GM19395 (cell line): ENCODE measurements at regions not wholly inside any gene's neighbourhood (a gene's known extent, or its start where the extent isn't known, plus 50 kb on each side); places are given as distances from the start of the nearest gene placed in this dataset.
"Not testable (repeated sequence)": the region's sequence is repeated elsewhere in the genome, so short reads cannot be mapped to it uniquely, and the experiment has no call there.

Experiments
- ATAC-seq: cut with Tn5 transposase; IDR thresholded peaks from one replicate; pipeline ENCODE4 v1.9.1; 2021; ENCODE audit warnings: mild to moderate bottlenecking, moderate library complexity; ENCODE audit not compliant: unreplicated experiment

- not testable (repeated sequence) for ATAC-seq
These were observed 139.8 kb upstream of the ERV3-1 start for GRCh38 chr7:65146118-65146914.

GRCh38 chr7:65145710-65146109 lies 139.2 kb upstream of the ERV3-1 start:
- not testable (repeated sequence) for ATAC-seq

DNA sequence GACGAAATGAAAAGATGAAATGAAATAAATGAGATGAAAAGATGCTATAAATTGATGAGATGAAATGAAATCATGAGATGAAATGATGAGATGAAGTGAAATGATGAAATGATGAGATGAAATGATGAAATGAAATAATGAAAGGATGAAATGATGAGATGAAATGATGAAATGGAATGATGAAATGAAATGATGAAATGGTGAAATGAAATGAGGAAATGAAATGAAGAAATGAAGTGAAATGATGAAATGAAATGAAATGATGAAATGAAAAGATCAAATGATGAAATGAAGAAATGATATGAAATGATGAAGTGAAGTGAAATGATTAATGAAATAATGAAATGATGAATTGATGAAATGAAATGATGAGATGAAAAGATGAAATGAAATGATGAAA lies 138.5 kb upstream of the ERV3-1 start:
- ATAC-seq, result not testable (repeated sequence)

GRCh38 chr7:65144557-65144956 lies 138.1 kb upstream of the ERV3-1 start:
- not testable (repeated sequence) for ATAC-seq

GRCh38 chr7:65144119-65144518 lies 137.6 kb upstream of the ERV3-1 start:
- not testable (repeated sequence) for ATAC-seq

DNA sequence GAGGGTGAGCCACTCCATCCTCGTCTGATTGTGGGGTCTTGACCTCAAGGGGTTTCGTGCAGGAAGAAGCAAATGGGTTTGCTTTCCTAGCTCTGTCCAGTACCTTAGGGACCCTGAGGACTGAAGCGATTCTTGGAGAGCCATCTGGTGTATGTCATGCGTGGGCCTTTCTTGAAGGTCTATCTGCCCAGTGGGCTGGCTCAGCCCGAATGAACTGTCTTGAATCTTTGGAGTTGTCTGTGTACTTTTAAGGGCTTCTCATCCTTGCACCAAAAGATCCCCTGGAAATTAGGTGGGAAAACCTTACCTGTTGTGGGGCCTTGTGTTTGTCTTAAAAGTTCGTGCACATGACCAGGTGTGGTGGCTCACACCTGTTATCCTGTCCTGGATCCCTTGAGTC lies 135.4 kb upstream of the ERV3-1 start:
- ATAC-seq, result not testable (repeated sequence)

- not testable (repeated sequence) for ATAC-seq
These were observed 134.9 kb upstream of the ERV3-1 start for GRCh38 chr7:65141405-65141778.

DNA sequence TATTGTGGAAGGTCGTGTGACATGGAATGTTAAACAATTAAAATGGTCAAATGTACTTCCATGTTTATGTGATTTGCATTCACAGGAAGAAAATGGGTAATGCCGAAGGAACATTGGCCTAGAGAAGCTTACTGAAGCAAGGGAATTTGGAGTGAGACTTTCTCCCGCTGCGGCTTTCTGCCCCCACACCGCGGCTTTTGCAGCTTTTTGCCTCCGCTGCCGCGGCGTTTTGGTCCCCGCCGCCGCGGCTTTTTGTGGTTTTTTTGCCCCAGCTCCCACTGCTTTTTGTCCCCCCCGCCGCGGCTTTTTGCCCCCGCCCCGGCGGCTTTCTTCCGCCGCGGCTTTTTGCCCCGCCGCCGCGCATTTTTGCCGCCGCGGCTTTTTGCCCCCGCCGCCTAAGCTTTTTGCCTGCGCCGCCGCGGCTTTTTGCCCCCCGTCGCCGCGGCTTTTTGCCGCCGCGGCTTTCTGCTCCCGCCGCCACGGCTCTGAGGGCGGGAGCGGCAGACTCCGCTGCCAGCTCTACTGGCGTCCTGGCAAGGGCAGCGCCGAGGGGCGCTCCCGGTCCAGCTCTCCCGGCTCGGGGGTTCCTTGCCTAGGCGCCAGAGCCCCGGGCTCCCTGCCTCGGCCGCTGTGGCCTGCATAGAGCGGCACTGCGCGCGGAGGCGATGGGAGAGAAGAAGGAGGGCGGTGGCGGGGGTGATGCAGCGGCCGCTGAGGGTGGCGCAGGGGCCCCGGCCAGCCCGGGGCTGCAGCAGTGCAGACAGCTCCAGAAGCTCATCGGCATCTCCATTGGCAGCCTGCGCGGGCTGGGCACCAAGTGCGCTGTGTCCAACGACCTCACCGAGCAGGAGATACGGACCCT lies 134.3 kb upstream of the ERV3-1 start:
- ATAC-seq, result not testable (repeated sequence)

DNA sequence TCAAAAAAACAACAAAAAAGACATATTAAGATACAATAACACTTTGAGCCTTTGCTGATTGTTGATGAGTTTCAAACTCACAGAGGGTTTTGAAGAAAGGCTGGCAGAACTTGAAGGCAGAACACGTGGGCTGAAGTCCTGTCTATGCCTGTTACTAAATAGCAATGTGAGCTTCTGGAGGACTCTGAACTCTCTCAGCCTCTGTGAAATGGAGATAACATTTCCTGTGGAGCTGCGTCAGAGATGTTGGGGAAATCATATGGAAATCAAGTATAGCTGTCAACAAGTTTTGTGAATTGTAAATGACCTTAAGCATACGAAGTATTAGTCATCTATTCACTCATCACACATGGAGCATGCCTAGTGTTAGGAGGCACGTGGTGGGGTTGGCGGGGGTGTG lies 130.4 kb upstream of the ERV3-1 start:
- ATAC-seq, result not testable (repeated sequence)

DNA sequence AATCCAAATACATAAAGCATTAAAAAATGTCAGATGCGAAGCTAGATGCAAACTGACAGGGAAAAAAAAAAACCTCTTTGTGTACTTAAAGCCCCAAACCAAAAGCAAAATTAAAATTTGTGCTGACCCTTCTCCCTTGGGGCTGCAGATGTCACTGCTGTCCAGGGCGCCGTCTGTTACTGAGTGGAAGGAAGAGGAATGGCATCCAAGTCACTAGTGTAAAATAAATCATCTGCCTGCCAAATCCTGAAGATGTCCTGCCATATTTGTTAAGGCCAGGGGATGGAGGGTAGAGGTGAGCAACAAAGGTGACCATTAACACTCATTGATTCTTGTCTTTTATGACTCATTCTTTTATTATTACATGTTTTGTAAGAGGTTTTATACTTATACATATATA lies 126.6 kb upstream of the ERV3-1 start:
- not testable (repeated sequence) for ATAC-seq

- not testable (repeated sequence) for ATAC-seq
These were observed 125.8 kb upstream of the ERV3-1 start for GRCh38 chr7:65132256-65132655.

- not testable (repeated sequence) for ATAC-seq
These were observed 120.9 kb upstream of the ERV3-1 start for GRCh38 chr7:65127364-65127763.

GRCh38 chr7:65124600-65124999 lies 118.1 kb upstream of the ERV3-1 start:
- not testable (repeated sequence) for ATAC-seq

DNA sequence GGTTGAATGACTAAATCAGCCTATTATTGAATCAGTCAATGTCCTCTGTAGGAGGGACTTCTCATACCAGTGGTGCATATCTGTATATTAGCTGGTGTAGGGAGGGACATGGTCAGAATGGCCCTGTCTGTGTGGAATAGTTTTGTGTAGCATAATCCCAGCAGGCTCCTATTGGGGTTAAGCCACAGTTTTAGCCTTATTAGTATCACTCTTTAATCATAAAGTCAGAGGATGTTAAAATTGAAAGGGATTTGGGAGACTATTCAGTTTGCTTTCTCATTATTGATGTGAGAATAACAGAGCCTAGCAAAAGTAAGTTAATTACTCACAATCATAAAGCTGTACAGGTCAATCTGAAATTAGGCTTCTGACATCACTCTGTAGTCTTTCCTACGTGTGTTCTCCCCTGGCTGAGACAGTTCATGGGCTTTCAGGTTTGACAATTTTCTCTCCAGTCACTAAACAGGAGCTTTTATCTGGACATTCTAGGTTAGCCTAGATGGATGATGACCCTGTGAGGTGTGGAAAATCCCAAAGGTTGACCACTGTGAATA lies 99.2 kb upstream of the ERV3-1 start:
- not testable (repeated sequence) for ATAC-seq

GRCh38 chr7:65100499-65100898 lies 94.0 kb upstream of the ERV3-1 start:
- not testable (repeated sequence) for ATAC-seq

- ATAC-seq, result not testable (repeated sequence)
These were observed 75.2 kb upstream of the ERV3-1 start for GRCh38 chr7:65081669-65082055.

DNA sequence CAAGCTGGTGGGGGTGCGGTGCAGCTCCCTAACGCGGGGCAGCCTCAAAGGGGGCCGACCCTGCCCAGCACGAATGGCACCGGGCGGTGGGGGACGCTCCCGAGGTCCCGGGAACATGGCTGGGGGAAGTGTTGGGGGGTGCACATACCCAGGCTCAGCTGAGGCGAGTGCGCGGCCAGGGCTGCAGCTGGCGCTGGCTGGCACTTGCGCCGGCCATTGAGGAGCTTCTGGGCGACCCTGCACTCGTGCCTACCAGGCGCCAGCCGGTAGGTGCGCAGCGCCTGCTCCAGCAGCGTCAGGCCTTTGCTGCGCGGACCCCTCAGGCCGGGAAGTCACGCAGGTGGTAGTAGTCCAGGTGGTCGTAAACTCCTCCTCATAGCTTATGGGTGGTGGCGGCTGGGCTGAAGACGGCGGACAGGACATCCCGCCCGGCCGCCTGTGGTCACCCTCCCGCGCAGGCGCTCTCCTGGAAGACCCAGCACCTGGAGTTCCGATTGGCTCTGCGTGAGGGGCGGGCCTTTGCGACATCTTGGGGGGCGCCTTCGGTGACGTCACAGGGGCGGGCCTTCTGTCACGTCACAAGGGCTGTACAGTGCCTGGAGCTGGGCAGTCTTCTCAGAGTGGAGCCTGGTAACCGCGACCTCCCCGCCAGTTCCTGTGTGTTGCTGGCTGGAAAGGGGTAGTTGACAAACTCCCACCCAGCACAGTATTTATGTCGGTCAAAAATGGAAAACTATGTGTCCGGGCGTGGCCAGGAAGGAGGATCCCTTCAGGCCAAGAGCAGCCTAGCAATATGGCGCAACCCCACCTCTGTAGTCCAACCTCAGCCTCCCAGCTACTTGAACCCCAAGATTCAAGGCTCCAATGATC lies 74.5 kb upstream of the ERV3-1 start:
- peak; percentile 99 for ATAC-seq

DNA sequence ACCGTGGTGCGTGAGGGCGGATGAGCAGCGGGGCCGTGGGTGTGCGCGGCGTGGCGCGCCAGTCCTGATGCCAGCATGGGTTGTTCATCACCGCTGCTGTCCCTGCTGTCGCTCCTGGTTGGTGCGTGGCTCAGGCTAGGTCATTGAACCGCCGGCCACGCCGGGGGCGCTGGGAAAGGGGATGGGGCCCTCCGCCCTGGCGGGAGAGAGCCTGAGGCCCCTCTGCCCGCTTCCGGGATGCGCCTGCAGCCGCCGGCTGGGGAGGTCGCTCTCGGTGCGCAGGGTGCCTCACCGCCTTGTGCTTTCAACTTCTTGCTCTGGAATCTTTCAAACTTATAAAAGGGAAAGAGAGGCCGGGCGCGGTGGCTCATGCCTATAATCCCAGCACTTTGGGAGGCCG lies 68.5 kb upstream of the ERV3-1 start:
- not testable (repeated sequence) for ATAC-seq

DNA sequence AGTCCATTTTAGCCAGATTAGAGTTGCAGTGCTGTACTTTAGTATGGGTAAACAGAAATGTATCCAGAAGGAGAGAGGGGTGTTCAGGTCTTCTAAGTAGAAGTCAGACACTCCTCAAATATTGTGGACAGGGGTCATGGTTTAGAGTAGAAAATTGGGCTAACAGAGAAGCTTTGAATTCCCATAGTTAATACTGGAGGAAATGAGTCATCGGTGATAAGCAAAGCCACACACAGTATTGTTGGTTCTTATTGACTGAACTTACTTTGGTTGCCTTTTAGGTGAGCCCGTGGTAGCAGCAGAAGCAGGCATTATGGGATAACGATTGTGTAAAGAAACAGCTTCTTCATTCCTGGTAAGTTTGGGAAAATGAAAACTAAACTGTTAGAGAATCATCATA lies 66.7 kb upstream of the ERV3-1 start:
- not testable (repeated sequence) for ATAC-seq

DNA sequence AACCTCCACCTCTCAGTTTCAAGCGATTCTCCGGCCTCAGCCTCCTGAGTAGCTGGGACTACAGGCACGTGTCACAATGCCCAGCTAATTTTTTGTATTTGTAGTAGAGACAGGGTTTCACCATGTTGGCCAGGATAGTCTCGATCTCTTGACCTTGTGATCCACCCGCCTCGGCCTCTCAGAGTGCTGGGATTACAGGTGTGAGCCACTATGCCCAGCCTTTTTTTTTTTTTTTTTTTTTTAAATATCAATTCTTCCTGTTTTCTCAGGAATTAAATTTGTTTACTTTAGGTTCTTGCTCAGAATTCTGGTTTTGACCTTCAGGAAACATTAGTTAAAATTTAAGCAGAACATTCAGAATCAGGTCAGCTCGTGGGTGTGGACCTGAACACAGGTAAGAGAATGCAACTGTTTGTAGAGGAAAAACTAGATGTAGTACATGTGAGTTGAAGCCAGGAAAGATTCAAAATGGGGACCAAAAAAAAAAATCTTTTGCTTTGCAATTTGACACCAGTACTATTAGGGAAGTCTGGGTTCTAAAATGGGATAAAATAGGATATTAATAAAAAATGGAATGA lies 65.5 kb upstream of the ERV3-1 start:
- ATAC-seq, result not testable (repeated sequence)
